C1 segment of cervical spinal cord (tissue), 14 donors: ENCODE measurements at regions not wholly inside any gene's neighbourhood (a gene's known extent, or its start where the extent isn't known, plus 50 kb on each side); places are given as distances from the start of the nearest gene placed in this dataset.
"Not testable (repeated sequence)": the region's sequence is repeated elsewhere in the genome, so short reads cannot be mapped to it uniquely, and the experiment has no call there.

Source experiments
- DNase-seq, 14 donors: peaks; one replicate each; lab custom pipeline; 2025; lab: John Stamatoyannopoulos, UW

DNA sequence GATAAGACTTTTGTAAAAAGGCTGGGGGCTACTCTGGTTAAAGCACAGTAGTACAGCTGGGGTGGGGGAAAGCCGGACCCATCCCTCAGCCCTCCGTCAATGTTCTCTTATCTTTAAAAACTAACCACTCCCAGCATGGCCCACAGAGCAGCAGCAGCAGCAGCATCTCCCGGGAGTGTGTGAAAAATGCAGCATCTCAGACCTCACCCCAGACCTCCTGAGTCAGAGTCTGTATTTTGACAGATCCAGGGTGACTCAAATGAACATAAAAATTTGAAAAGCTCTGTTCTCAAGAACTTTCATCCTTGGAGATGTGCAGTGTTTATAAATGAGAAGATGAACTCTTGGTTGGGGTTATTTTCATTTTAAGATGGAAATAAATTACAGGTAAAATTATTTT, 277.7 kb upstream of the ECI2 start:
- no peak for DNase-seq

DNA sequence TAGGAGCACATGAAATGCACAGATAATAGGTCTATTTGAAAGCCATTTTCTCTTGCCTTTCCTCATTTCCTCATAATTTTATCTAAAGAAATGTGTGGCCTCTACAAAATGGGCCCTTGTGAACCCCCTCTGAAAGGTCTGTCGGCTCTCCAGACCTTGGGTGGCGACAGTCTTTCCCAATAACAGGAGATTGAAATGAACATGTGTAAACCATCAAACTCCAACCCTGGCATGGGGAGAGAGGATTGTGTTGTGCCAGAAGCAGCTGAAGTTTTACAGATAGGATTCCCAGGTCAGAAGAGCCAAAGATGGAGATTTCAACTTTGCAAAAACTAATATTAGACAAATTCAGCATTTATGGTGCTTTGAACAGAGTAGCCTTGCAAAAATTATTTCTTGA, 277.1 kb upstream of the ECI2 start:
- DNase-seq: no peak

DNA sequence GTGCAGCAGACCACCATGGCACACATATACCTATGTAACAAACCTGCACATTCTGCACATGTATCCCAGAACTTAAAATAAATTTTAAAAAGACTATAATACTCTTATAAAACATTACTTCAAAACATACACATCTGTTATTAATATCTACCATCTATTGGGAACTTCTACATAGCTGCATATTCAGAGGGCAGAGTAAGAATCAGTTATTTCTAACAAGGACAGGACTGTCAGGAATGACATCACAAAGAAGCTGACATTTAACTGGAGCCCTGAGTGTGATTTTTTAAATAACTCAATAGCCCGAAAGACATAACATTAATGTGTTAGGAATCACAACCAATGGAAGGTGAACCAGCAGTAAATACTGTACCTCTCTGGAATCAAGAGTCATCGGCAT, 276.7 kb upstream of the ECI2 start:
- no peak for DNase-seq

DNA sequence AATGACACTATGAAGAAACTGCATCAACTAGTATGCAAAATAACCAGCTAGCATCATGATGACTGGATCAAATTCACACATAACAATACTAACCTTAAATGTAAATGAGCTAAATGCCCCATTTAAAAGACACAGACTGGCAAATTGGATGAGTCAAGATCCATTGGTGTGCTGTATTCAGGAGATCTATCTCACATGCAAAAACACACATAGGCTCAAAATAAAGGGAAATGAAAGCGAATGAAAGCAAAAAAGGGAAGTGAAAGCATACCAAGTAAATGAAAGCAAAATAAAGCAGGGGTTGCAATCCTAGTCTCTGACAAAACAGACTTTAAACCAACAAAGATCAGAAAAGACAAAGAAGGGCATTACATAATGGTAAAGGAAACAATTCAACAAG, 272.3 kb upstream of the ECI2 start:
- not testable (repeated sequence) for DNase-seq

DNA sequence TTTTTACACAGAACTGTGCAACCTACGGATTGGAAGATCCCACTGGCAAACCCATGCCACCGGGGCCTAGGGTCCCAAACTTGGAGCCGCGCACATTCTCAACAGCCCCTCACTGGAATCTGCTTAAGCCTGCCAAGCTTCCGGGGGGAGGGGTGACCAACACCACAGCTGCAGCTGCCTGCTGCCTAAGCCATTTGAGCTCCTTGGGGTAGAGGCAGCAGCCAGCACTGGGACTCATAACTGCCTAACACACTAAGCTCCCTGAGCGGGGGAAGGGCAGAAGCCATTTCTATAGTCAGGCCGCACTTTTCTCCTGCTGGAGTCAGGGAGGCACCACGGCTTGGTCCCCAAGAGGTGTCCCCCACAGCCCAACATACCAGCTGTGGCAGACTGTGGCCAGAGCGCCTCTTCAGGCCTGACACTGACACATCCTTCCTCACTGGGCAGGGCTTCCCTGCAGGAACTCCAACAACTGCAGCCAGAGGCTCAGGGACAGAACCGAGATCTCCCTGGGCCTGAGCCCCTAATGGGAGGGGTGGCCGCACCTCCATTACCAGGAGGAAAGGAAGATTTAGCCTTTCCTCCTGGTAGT, 270.3 kb upstream of the ECI2 start:
- no peak for DNase-seq

DNA sequence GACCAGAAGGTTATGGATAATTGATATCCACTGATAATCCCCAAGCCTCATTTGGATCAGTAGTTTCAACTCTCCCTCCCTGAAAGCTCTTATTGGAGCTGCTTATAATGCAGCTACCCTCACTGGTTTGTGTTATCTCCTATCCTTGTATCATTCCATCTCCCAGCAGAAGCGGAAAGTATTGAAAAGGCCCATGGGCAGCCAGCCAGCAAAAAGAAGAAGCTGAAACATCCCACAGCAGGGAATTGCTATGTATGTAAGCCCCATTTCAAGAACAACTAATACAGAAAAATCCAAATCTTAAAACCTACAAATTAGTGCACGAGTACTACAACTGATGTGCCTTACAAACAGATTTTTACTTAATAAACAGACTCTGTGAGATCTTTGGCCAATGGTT, 269.0 kb upstream of the ECI2 start:
- DNase-seq: no peak

DNA sequence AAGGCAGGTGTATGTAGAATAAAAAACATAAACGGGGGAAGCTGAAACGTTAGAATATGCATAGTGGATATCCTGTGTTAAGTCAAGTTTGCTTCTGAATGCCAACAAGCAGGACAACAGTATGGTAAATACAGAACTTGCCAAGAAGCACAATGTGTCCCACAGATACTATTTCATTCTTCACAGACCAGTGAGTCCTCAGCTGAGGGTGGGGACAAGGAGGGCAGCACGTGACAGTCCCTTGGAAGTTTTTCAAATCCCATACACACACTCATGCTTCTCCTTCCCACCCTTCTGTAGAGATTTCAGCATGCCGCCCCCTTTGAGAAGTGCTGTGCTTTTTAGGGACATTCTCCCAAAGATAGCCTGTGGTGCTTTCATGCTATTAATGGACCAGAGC, 268.5 kb upstream of the ECI2 start:
- no peak for DNase-seq

DNA sequence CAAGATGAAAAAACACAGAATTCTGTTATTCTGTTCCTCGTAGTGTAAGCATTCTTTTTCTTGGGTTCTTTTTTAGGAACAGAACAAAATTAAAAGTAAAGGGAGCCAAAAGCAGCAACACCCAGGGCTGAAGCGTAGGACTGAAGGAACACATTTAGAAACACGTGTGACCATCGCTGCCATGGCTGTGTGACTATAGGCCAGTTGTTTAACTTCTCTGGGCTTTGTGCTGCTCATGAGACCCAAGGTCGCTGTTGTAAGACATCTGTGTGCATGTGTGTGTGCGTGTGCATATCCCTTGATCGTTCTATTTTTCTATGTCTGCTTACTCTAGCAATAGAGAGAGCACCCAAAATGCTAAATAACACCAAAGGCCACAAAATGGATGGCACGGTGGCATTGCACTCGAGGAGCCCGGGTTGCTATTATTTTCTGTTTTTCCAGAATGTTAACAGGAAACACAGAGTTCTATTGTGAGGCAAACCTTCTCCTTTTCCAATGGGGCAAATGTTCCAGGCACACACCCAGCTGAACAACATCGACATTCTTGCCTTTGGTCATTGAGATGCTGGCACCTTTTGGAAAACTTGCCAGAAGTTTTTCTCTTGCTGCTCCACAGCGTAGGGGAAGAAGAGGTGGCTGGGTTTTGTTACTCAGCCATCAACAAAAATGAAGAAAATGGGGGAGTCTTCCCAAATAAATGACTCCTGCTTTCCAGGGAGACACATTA, 267.8 kb upstream of the ECI2 start:
- no peak for DNase-seq

DNA sequence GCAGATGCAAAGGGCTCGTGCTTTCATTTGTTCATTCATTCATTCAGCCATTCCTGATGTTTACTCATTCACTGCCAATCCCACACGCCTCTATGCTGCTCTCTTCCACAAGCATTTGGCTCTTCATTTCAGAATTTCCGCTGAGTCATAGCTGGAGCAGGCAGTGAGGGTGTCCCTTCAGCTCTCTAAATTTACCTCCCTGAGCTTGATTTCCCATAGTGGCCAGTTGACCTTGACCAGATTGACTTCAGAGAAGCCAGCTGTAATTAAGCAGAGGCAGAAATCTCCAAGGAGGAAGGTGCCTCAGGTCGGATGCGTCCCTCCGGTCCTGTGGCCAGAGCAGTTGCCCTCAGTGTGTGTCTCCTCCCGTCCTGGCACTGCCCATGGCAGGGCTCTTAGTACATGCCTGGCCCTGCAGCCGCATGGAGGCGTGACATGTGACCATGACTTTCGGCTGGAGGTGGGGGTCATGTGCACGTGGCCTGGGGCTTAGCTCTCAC, 267.2 kb upstream of the ECI2 start:
- DNase-seq: no peak

DNA sequence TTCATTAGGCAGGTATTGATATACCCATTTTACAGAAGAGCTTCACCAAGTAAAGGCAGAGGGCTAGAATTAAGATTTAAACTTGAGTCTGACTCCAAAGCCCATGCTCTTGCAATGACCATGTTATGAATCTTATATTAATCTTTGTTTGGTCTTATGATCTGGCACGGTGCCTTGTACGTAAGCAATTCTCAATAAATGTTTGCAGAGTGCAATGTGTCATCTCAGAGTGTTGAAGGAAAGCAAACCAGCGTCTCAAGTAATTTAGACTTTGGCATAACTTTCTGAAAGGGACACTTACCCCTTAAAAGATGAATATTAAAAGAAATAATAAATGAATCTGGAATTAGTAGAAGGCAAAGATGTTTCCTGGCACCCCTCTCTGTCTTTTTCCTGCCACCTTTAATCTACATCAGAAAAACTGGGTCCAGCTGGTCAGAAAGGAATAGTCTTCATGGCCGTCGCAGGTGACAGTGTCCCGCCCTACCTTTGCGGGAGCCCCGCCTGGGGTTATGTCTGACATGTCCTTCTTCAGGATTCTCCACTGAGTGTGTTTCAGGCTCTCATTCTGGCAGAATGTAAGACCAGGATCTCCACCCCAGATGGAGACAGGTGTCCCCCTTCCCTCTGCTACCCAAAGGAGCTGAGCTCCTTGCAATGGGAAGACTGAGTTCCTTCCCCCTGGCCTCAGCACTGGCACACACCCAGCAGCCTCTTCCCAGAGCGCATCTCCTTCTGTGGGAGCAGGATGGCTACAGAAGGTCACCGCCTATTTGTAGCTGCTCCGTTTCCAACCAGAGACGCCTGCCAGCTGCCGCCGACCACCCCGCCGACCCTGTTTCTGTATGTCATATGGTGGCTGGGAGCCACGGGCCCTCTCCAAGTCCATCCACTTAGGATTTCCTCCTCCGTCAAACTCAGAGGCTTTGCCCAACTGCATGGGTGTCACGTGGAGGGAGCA, 266.3 kb upstream of the ECI2 start:
- no peak for DNase-seq

DNA sequence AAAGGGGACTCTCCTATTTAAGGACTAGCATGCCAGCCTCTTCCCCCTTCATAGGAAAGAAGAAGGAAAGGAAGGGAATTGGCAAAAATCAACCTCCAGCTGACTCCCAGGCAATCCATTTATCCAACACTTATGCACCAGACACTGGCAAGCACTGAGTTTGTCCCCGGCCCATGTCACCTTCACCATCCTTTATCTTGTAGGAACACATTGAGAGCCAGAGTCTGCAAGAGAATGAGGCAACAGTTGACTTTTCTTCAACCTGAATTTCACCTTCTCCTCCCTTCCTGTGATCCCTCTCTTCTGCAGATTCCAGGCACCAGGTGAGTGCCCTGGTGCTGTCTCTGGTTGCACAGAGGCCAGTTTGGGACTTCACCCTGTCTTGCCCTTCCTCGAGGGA, 264.3 kb upstream of the ECI2 start:
- no peak for DNase-seq

DNA sequence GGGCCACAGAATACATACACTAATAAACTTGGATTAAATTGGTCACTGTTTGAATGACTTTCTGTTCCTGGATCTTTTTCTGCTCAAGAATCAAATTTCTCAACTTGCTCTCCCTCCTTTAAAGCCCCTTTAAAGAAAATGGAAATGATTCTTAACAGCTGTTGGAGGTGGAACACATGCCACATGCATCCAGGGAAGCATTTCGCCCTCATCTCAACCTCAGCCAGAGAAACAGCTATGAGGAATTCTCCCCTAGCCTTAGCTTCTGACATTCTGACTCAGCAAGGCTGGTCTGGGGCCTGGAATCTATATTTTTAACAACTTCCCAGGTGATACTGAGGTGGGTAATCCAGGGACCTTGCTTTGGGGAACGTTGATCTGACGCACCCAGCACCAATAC, 263.4 kb upstream of the ECI2 start:
- DNase-seq: no peak

DNA sequence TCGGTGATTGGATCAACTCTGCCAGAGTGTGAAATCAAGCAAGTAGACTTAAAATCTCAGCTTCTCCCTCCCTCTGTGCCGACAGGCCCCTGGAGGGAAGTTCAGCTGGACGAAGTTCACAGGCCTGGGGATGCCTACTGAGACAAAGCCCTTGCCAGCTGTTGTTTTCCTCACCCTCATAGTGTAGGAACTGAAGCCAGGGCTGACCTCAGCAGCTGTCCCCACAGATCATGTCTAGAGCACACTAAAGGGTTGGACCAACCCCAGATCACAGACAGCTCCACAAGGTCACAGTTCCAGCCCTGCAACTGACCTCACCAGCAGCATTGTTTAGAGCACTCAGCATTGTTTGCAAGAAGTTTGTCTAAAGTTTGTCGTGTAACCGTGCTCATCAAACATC, 261.9 kb upstream of the ECI2 start:
- peak in 1 of 14 donors; percentile 17 for DNase-seq

DNA sequence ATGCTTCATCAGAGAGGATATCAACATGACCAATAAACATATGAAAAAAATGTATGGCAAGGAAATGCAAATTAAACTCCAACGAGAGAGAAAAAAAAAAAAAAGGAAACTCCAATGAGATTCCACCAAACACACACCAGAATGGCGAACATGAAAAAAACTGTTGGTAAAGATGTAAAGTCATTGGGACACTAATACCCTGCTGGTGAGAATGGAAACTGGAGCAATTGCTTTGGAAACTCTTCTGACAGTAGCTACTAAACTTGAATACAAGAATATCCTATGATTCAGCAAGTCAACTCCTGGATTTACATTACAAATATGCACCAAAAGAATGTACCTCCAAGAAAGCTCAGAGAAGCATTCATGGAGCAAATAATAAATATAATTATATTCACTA, 260.7 kb upstream of the ECI2 start:
- DNase-seq: no peak

DNA sequence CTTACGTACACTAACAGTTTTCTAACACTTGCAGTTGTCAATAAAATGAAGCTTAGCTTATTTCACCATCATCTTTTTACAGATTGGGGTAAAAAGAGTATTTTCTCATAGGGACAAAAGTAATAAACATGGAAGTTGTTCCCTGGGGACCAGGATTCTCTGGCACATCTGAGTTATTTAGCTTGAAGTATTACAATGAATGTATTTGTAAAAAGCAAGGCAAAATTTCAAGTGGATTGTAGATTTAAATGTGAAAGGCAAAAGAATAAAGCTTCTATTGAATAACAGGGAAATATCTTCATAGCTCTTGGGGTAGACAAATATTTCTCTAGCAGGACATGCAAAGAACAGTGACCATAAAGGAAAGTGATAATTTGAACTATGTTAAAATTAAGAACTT, 260.0 kb upstream of the ECI2 start:
- no peak for DNase-seq

DNA sequence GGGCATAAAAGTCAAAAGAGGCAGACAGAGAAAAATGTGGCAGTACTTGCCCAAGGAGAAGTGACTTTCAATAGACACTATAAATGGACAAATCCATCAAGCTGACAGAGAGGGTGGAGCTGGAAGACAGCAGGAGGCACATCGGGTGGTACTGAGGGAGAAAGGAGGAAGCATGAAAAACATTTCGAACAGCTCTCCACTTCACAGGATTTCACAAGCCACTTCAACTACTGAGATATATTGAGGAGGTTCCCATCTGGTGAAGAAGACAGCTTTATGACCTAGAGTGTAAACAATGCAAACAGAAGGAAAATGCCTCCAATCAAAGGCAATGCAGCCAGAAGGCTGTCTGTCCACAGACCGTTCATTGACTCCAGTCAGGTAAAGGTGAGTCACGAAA, 259.4 kb upstream of the ECI2 start:
- no peak for DNase-seq

DNA sequence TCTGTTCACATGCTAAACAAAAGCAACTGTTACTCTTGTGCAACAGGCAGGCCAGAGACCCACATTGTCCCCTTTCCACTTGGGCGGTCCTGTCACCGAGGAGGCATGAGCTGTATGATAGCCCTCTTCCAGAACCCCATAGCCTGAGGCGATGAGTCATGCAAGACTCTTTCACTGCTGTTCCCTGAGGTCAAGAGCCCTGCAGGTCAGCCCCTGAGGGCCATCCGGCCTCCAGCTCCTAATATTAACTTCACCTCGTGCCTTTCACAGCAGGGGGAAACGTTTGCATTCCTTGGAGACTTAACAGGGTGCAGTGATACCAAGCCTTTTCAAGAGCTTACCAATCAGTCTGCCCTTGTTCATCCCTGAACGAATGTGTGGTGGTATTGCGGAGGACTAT, 253.3 kb upstream of the ECI2 start:
- DNase-seq: no peak

DNA sequence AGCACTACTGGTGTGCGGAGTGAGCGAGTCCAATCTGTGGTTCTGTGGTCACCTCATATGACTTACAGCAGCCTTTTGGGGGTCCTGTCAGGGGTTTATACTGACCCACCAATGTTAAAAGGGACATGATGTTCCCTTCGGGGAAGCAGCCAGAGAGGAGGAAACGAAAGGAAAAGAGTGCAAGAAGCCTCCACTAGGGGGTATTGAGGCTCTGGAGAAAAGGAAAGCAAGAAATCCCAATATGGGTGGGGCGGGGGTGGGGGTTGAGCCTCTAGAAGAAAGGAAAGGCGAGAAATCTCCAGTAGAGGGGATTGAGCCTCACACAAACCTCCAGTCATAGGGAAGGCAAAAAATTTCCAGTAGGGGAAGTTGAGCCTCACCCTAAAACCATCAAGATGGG, 249.3 kb upstream of the ECI2 start:
- no peak for DNase-seq

DNA sequence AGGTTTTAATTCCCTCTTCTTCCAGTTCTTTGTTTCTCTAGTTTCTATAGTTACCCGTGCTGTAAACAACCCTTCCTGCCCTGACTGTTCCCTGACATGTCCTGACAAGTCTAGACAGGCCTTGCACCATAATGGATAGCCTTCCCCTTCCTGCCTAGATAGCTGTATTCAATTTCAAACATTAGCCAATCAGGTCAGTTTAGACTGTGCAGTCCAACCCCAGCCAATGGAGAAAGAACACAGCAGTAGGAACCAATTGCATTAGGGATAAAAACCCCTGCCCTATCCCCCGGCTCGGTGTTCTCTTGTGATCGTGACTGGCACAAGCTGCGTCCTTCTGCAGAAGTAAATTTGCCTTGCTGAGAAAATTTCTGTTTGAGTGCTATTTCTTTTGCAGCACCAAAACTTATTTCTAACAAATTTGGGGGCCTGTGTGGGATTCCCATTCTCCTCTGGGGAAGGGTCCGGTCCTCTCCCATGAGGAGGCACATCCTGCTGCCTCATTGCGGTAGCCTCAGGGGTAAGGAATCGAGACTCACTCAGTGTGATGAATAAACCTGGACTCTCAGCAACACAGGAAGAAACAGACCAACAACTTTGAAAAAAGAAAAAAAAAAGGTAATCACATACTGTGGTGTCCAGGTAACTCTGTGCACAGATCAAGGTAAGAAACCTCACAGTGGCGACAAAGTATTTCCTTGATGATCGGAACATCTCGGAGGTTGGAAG, 248.7 kb upstream of the ECI2 start:
- no peak for DNase-seq

DNA sequence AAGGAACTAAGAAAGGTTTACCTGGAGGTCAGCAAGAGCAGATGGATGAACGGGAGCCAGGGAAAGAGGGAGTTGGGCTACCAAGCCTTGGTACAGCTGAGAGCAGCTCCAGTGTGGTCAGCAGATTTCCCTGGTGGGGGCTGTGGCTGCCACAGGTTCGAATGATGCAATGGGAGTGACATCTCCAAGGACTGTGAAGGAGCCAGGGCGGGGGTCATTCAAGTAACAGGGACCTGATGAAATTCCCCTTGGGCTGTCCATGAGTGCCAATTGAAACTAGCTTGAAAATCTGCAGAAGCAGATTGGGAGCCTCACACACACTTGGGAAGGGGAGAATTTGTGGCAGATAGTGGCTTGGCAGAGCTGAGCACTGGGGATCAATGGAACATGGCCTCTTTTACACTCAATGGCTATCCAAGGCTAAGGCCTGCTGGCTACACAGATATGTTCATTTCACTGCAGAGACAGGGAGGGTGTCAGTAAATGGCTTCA, 247.0 kb upstream of the ECI2 start:
- no peak for DNase-seq

DNA sequence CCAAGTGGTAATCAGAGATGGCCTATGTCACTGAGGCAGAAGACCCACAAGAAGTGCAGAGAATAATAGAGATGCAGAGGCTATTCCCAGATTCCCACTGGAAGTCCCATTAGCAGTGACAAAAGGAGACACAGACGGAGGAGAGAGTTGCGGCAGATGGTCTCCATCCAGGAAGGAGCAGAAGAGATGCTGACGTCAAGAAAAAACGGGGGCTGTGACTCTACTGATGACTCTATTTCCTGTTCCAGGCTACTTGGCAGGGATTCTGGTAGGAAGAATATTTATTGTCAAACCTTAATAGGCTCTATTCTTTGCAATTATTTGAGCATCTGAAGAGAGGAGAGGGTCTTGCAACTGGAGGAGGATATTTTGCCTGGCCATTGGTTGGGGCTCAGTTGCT, 246.0 kb upstream of the ECI2 start:
- DNase-seq: no peak

DNA sequence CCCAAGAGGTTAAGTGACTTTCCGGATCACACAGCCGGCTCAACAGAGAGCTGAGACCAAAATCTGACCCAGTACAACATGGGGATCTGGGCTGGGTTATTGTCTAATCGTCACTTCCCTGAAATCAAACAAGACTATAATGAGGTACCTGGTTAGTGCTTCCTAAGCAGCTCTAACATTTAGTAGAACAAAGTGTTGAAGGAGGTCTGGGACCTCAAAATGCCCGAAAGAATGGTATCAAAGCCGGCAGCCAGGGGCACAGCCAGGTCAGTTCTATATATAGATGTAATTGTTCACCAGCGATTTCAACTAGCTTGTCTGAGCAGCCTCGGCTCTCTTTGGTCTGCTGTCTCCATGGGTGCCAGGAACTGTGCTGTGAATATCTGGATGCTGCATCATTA, 245.5 kb upstream of the ECI2 start:
- no peak for DNase-seq
